ENCODE measurements at regions not wholly inside any gene's neighbourhood (a gene's known extent, or its start where the extent isn't known, plus 50 kb on each side); places are given as distances from the start of the nearest gene placed in this dataset.

GRCh38 chr2:239589833-239590232, 189.0 kb upstream of the HDAC4 start:
- Mint-ChIP-seq H3K4me1 (ENCODE audit: insufficient read depth, unreplicated experiment) (no peaks in the 10 kb centered on the region), H3K27me3 (ENCODE audit: insufficient read depth, unreplicated experiment) (no peaks in the 10 kb centered on the region), H3K27ac (ENCODE audit: low read depth, unreplicated experiment) (no peak overlapping the region), H3K36me3 (ENCODE audit: insufficient read depth, unreplicated experiment) (no peaks in the 10 kb centered on the region), H3K4me3 (ENCODE audit: unreplicated experiment) (no peak overlapping the region), H3K9me3 (ENCODE audit: unreplicated experiment) (peaks cover 23% of the 10 kb centered on the region)
- no TSS peak for BruUV-seq (replicated peaks)
- TF ChIP-seq CTCF (IDR thresholded peaks at IDR 0.05; ENCODE audit: unreplicated experiment), result no peak
- DNase-seq (ENCODE audit: unreplicated experiment), result no peak
- intact Hi-C loops (cut with micrococcal nuclease), result no loop called here
- POLR2A ChIA-PET, result interaction anchor here (0.6 kb wide), 1 partner anchor 18 kb away, joined by 3 read pairs; no protein-coding TSS in a partner anchor
- CTCF ChIA-PET, result no interaction called here

- no peak for DNase-seq (ENCODE audit: unreplicated experiment)
- CTCF ChIA-PET, result no interaction called here
- no peak overlapping the region for H3K4me3 Mint-ChIP-seq (ENCODE audit: unreplicated experiment)
- no peaks in the 10 kb centered on the region for H3K36me3 Mint-ChIP-seq (ENCODE audit: insufficient read depth, unreplicated experiment)
- H3K27me3 Mint-ChIP-seq (ENCODE audit: insufficient read depth, unreplicated experiment), result no peaks in the 10 kb centered on the region
- no peak for TF ChIP-seq CTCF (IDR thresholded peaks at IDR 0.05; ENCODE audit: unreplicated experiment)
- H3K9me3 Mint-ChIP-seq (ENCODE audit: unreplicated experiment), result peaks cover 23% of the 10 kb centered on the region
- intact Hi-C loops (cut with micrococcal nuclease), result no loop called here
- H3K27ac Mint-ChIP-seq (ENCODE audit: low read depth, unreplicated experiment), result no peak overlapping the region
- POLR2A ChIA-PET, result interaction anchor here (0.6 kb wide), 1 partner anchor 19 kb away, joined by 3 read pairs; no protein-coding TSS in a partner anchor
- BruUV-seq (replicated peaks), result no TSS peak
- H3K4me1 Mint-ChIP-seq (ENCODE audit: insufficient read depth, unreplicated experiment), result no peaks in the 10 kb centered on the region
Measured at GRCh38 chr2:239589270-239589825, 188.5 kb upstream of the HDAC4 start.

- no peak overlapping the region for H3K4me3 Mint-ChIP-seq (ENCODE audit: unreplicated experiment)
- no peaks in the 10 kb centered on the region for H3K27me3 Mint-ChIP-seq (ENCODE audit: insufficient read depth, unreplicated experiment)
- ChIA-PET POLR2A (no interaction called here), CTCF (no interaction called here)
- no peak overlapping the region for H3K27ac Mint-ChIP-seq (ENCODE audit: low read depth, unreplicated experiment)
- DNase-seq (ENCODE audit: unreplicated experiment), result no peak
- BruUV-seq (replicated peaks), result no TSS peak
- no peaks in the 10 kb centered on the region for H3K4me1 Mint-ChIP-seq (ENCODE audit: insufficient read depth, unreplicated experiment)
- intact Hi-C loops (cut with micrococcal nuclease), result no loop called here
- TF ChIP-seq CTCF (IDR thresholded peaks at IDR 0.05; ENCODE audit: unreplicated experiment), result no peak
- H3K9me3 Mint-ChIP-seq (ENCODE audit: unreplicated experiment), result peaks cover 23% of the 10 kb centered on the region
- no peaks in the 10 kb centered on the region for H3K36me3 Mint-ChIP-seq (ENCODE audit: insufficient read depth, unreplicated experiment)
Measured at GRCh38 chr2:239588451-239589269, 187.8 kb upstream of the HDAC4 start.

GRCh38 chr2:239587841-239588240, 187.0 kb upstream of the HDAC4 start:
- Mint-ChIP-seq H3K9me3 (ENCODE audit: unreplicated experiment) (peaks cover 15% of the 10 kb centered on the region), H3K4me3 (ENCODE audit: unreplicated experiment) (no peak overlapping the region), H3K36me3 (ENCODE audit: insufficient read depth, unreplicated experiment) (no peaks in the 10 kb centered on the region), H3K27ac (ENCODE audit: low read depth, unreplicated experiment) (no peak overlapping the region), H3K27me3 (ENCODE audit: insufficient read depth, unreplicated experiment) (no peaks in the 10 kb centered on the region), H3K4me1 (ENCODE audit: insufficient read depth, unreplicated experiment) (no peaks in the 10 kb centered on the region)
- POLR2A ChIA-PET, result no interaction called here
- no peak for DNase-seq (ENCODE audit: unreplicated experiment)
- no peak for TF ChIP-seq CTCF (IDR thresholded peaks at IDR 0.05; ENCODE audit: unreplicated experiment)
- intact Hi-C loops (cut with micrococcal nuclease), result no loop called here
- CTCF ChIA-PET, result no interaction called here
- no TSS peak for BruUV-seq (replicated peaks)

All from MCF 10A (cell line).